Stimulated activated naive B cell treated with anti-CD40 and anti-IgM and Interleukin-4, amounts not matched to agents 10 μg/mL and 1 μg/mL and 100 μg/mL, for 72 hours (primary cell): ENCODE measurements at regions not wholly inside any gene's neighbourhood (a gene's known extent, or its start where the extent isn't known, plus 50 kb on each side); places are given as distances from the start of the nearest gene placed in this dataset.

Experiments
- ATAC-seq, 2 donors: fragments of 150-1000 bp; cut with Tn5 transposase; replicated peaks; 2 replicates each; pipeline ENCODE4 v1.10.0; 2021; ENCODE audit warnings: moderate library complexity in 1 of 2
- DNase-seq: peaks from one replicate; pipeline ENCODE4 v3.0.0; 2021
- H3K27ac Mint-ChIP-seq: one replicate; pipeline ENCODE4 v1.8.0; 2022; ENCODE audit warnings: mild to moderate bottlenecking, mixed read lengths
- H3K27me3 Mint-ChIP-seq, 2 donors: one replicate each; pipeline ENCODE4 v1.8.0; 2022; ENCODE audit warnings: mixed read lengths in 2 of 2
- H3K36me3 Mint-ChIP-seq, 2 donors: one replicate each; pipeline ENCODE4 v1.8.0; 2022; ENCODE audit warnings: mixed read lengths in 2 of 2, mild to moderate bottlenecking in 1 of 2
- H3K4me1 Mint-ChIP-seq, 2 donors: one replicate each; pipeline ENCODE4 v1.8.0; 2022; ENCODE audit warnings: mixed read lengths in 2 of 2, mild to moderate bottlenecking in 1 of 2
- H3K4me3 Mint-ChIP-seq, 2 donors: one replicate each; pipeline ENCODE4 v1.8.0; 2022; ENCODE audit warnings: mild to moderate bottlenecking in 2 of 2, mixed read lengths in 2 of 2, moderate library complexity in 1 of 2
- H3K9me3 Mint-ChIP-seq, 2 donors: one replicate each; pipeline ENCODE4 v1.8.0; 2022; ENCODE audit warnings: mixed read lengths in 2 of 2, mild to moderate bottlenecking in 1 of 2

GRCh38 chr13:53160211-53160610 lies 131.6 kb downstream of the OLFM4 start:
- H3K27ac Mint-ChIP-seq, result no peak overlapping the region
- no peaks in the 10 kb centered on the region for H3K4me1 Mint-ChIP-seq
- H3K27me3 Mint-ChIP-seq, result peaks cover 0 to 3% of the 10 kb centered on the region in 2 donors
- no peak overlapping the region for H3K4me3 Mint-ChIP-seq
- peaks cover 5 to 7% of the 10 kb centered on the region in 2 donors for H3K9me3 Mint-ChIP-seq
- DNase-seq, result no peak
- H3K36me3 Mint-ChIP-seq, result no peaks in the 10 kb centered on the region
- no peak for ATAC-seq

DNA sequence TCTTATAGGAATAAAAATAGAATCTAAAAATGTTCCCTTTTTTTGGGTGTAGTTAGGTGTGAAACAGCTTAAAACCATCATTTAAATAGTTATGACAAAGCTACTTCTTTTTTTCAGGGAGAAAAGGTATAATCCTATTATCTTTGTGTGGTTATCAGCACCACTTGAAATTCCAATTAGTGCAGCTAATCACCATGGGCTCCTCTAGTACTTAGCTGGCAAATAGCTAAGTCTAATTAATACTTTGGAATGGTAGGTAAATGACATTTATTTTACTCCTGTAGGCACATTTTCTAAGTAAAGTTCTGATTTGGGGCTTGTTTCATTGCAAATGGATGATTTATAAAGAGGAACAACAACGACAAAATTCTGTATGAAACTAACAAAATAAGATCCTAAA lies 132.6 kb downstream of the OLFM4 start:
- Mint-ChIP-seq H3K9me3 (peaks cover 5 to 7% of the 10 kb centered on the region in 2 donors), H3K27me3 (no peaks in the 10 kb centered on the region), H3K4me3 (no peak overlapping the region), H3K27ac (no peak overlapping the region), H3K4me1 (no peaks in the 10 kb centered on the region), H3K36me3 (no peaks in the 10 kb centered on the region)
- ATAC-seq (no peak), DNase-seq (no peak)

- Mint-ChIP-seq H3K36me3 (no peaks in the 10 kb centered on the region), H3K27ac (no peak overlapping the region), H3K4me1 (no peaks in the 10 kb centered on the region), H3K27me3 (no peaks in the 10 kb centered on the region), H3K4me3 (no peak overlapping the region), H3K9me3 (no peaks in the 10 kb centered on the region)
- ATAC-seq (no peak), DNase-seq (no peak)
Observed at GRCh38 chr13:53165261-53165660, 136.6 kb downstream of the OLFM4 start.

GRCh38 chr13:53167561-53167960 lies 138.9 kb downstream of the OLFM4 start:
- Mint-ChIP-seq H3K36me3 (no peaks in the 10 kb centered on the region), H3K27me3 (no peaks in the 10 kb centered on the region), H3K4me3 (no peak overlapping the region), H3K9me3 (no peaks in the 10 kb centered on the region), H3K4me1 (no peaks in the 10 kb centered on the region), H3K27ac (no peak overlapping the region)
- ATAC-seq (no peak), DNase-seq (no peak)

GRCh38 chr13:53170910-53171309 lies 142.3 kb downstream of the OLFM4 start:
- no peak for ATAC-seq

DNA sequence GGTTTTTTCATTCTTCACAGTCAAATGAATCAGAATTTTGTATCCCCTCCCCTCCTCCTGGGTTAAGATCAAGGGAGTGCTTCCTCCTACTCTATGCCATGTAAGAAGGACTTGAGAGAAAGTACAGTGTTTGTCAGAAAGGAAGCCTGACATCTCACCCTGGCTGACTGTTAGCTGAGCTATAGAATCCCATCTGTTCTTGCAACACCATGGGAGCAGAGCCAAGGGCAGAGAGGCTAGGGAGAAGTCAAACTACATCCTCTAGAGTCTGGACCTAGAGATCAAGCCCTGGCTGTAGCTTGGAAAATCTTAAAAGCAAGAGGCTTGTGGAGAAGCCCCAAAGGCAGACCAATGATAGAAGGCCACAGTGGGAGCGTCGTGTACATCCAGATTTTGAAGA lies 145.9 kb downstream of the OLFM4 start:
- Mint-ChIP-seq H3K4me3 (no peak overlapping the region), H3K4me1 (no peaks in the 10 kb centered on the region), H3K36me3 (no peaks in the 10 kb centered on the region), H3K9me3 (peaks cover 0 to 2% of the 10 kb centered on the region in 2 donors), H3K27ac (no peak overlapping the region), H3K27me3 (peaks cover 0 to 6% of the 10 kb centered on the region in 2 donors)
- DNase-seq (no peak), ATAC-seq (no peak)

More at GRCh38 chr13:53170910-53171309, 142.3 kb downstream of the OLFM4 start:
- Mint-ChIP-seq H3K27ac (no peak overlapping the region), H3K27me3 (peaks cover 0 to 6% of the 10 kb centered on the region in 2 donors), H3K36me3 (no peaks in the 10 kb centered on the region), H3K9me3 (peaks cover 0 to 2% of the 10 kb centered on the region in 2 donors), H3K4me1 (no peaks in the 10 kb centered on the region), H3K4me3 (no peak overlapping the region)
- no peak for DNase-seq

- Mint-ChIP-seq H3K27me3 (no peaks in the 10 kb centered on the region), H3K27ac (no peak overlapping the region), H3K9me3 (peaks cover 4 to 10% of the 10 kb centered on the region in 2 donors), H3K36me3 (no peaks in the 10 kb centered on the region), H3K4me3 (no peak overlapping the region), H3K4me1 (no peaks in the 10 kb centered on the region)
- ATAC-seq, result no peak
- DNase-seq, result no peak
Observed at GRCh38 chr13:53180684-53181083, 152.1 kb downstream of the OLFM4 start.

GRCh38 chr13:53182724-53183123 lies 154.1 kb downstream of the OLFM4 start:
- no peak overlapping the region for H3K4me3 Mint-ChIP-seq
- DNase-seq (no peak), ATAC-seq (no peak)
- no peak overlapping the region for H3K27ac Mint-ChIP-seq
- no peaks in the 10 kb centered on the region for H3K27me3 Mint-ChIP-seq
- no peaks in the 10 kb centered on the region for H3K4me1 Mint-ChIP-seq
- peaks cover 4 to 10% of the 10 kb centered on the region in 2 donors for H3K9me3 Mint-ChIP-seq
- H3K36me3 Mint-ChIP-seq, result no peaks in the 10 kb centered on the region

DNA sequence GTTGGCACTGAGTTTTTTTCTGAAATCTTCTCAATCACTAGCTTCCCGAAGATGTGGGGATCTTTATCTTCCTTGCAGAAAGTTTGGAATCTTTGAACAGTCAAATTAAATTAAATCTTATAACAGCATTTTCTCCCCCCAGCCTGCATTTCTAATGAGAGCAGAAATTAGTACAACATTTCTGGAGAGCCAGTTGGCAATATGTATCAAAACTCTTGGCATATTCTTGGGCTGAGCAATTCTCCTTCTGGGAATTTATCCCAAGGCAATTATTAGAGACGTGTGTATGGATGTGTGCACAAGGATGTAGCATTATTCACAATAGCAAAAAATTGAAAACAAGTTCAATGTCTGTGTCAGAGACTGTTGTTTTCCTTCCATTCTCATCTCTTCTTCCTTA lies 159.5 kb downstream of the OLFM4 start:
- H3K4me3 Mint-ChIP-seq, result no peak overlapping the region
- no peaks in the 10 kb centered on the region for H3K36me3 Mint-ChIP-seq
- no peak for ATAC-seq
- H3K9me3 Mint-ChIP-seq, result peaks cover 6 to 10% of the 10 kb centered on the region in 2 donors
- no peak for DNase-seq
- no peaks in the 10 kb centered on the region for H3K4me1 Mint-ChIP-seq
- no peak overlapping the region for H3K27ac Mint-ChIP-seq
- H3K27me3 Mint-ChIP-seq, result no peaks in the 10 kb centered on the region

- Mint-ChIP-seq H3K4me1 (no peaks in the 10 kb centered on the region), H3K9me3 (peaks cover 4 to 7% of the 10 kb centered on the region in 2 donors), H3K36me3 (no peaks in the 10 kb centered on the region), H3K27me3 (no peaks in the 10 kb centered on the region), H3K27ac (no peak overlapping the region), H3K4me3 (no peak overlapping the region)
- ATAC-seq, result no peak
- no peak for DNase-seq
Observed at GRCh38 chr13:53189162-53189561, 160.5 kb downstream of the OLFM4 start.

DNA sequence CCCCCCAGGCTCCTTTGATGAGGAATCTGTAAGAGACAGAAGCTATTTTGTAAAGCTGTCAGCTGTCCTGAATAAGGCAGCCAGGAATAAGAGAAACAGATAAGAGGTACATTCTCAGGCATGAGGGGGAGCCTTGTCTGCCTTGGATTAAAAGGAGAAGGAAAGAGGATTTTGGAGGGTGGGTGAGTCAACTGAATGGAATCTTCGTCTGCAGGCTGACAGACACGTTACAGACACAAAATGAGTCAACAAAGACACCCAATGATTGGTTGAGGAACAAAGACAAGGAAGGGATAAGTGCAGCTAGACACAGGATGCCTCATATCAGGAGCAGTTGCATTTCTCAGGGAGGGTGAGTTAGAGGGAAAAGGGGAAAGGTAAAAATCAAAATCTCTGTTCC lies 162.5 kb downstream of the OLFM4 start:
- Mint-ChIP-seq H3K4me1 (no peaks in the 10 kb centered on the region), H3K27ac (no peak overlapping the region), H3K27me3 (no peaks in the 10 kb centered on the region), H3K36me3 (no peaks in the 10 kb centered on the region), H3K9me3 (peaks cover 0 to 2% of the 10 kb centered on the region in 2 donors), H3K4me3 (no peak overlapping the region)
- ATAC-seq (no peak), DNase-seq (no peak)

GRCh38 chr13:53197424-53197823 lies 168.8 kb downstream of the OLFM4 start:
- Mint-ChIP-seq H3K4me3 (no peak overlapping the region), H3K9me3 (peaks cover 0 to 2% of the 10 kb centered on the region in 2 donors), H3K36me3 (peaks cover 2 to 4% of the 10 kb centered on the region in 2 donors), H3K27me3 (peaks cover 7 to 15% of the 10 kb centered on the region in 2 donors), H3K4me1 (peaks cover 0 to 1% of the 10 kb centered on the region in 2 donors), H3K27ac (no peak overlapping the region)
- DNase-seq (no peak), ATAC-seq (no peak)

GRCh38 chr13:53198017-53198416 lies 169.4 kb downstream of the OLFM4 start:
- H3K27ac Mint-ChIP-seq, result no peak overlapping the region

GRCh38 chr13:53198736-53199135 lies 170.1 kb downstream of the OLFM4 start:
- Mint-ChIP-seq H3K4me1 (peaks cover 0 to 1% of the 10 kb centered on the region in 2 donors), H3K27ac (no peak overlapping the region), H3K36me3 (peaks cover 2 to 4% of the 10 kb centered on the region in 2 donors), H3K9me3 (peaks cover 0 to 2% of the 10 kb centered on the region in 2 donors), H3K27me3 (peaks cover 7 to 19% of the 10 kb centered on the region in 2 donors), H3K4me3 (no peak overlapping the region)
- ATAC-seq, result no peak
- DNase-seq, result no peak

More at GRCh38 chr13:53198017-53198416, 169.4 kb downstream of the OLFM4 start:
- H3K4me3 Mint-ChIP-seq, result no peak overlapping the region
- DNase-seq, result no peak
- ATAC-seq, result no peak
- peaks cover 0 to 2% of the 10 kb centered on the region in 2 donors for H3K9me3 Mint-ChIP-seq
- peaks cover 7 to 19% of the 10 kb centered on the region in 2 donors for H3K27me3 Mint-ChIP-seq
- H3K4me1 Mint-ChIP-seq, result peaks cover 0 to 1% of the 10 kb centered on the region in 2 donors
- H3K36me3 Mint-ChIP-seq, result peaks cover 2 to 4% of the 10 kb centered on the region in 2 donors

- Mint-ChIP-seq H3K9me3 (peaks cover 0 to 2% of the 10 kb centered on the region in 2 donors), H3K4me3 (no peak overlapping the region), H3K36me3 (peaks cover 2 to 4% of the 10 kb centered on the region in 2 donors), H3K4me1 (peaks cover 0 to 1% of the 10 kb centered on the region in 2 donors), H3K27me3 (peaks cover 9 to 19% of the 10 kb centered on the region in 2 donors), H3K27ac (no peak overlapping the region)
- no peak for DNase-seq
- ATAC-seq, result no peak
Observed at GRCh38 chr13:53200075-53200474, 171.5 kb downstream of the OLFM4 start.
